Activated T-cell treated with anti-CD3 and anti-CD28 coated beads for 48 hours (primary cell): ENCODE measurements at regions not wholly inside any gene's neighbourhood (a gene's known extent, or its start where the extent isn't known, plus 50 kb on each side); places are given as distances from the start of the nearest gene placed in this dataset.
"Not testable (repeated sequence)": the region's sequence is repeated elsewhere in the genome, so short reads cannot be mapped to it uniquely, and the experiment has no call there.

Experiments used
- DNase-seq: peaks from one replicate; pipeline ENCODE4 v3.0.0-alpha.2; 2020; ENCODE audit warnings: low read depth

DNA sequence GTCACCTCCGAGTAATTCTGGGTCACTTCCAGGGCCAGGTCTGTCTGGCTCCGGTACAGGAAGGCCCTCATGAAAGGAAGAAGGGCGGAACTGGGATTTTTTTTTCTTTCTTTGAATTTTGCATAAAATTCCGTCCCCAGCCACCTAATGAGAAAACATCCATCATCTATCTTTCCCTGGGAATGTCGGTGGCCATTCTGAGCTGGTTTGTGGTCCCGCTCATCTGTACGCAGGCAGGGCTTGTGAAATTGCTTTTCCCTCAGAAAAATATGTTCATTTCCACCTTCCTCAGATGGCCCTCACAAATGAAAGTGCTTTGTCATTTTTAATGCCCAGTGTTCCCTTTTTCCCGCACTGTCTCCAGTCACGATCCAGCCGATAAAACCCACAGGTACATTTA is 353.0 kb upstream of the ZFHX3 start:
- no peak for DNase-seq

DNA sequence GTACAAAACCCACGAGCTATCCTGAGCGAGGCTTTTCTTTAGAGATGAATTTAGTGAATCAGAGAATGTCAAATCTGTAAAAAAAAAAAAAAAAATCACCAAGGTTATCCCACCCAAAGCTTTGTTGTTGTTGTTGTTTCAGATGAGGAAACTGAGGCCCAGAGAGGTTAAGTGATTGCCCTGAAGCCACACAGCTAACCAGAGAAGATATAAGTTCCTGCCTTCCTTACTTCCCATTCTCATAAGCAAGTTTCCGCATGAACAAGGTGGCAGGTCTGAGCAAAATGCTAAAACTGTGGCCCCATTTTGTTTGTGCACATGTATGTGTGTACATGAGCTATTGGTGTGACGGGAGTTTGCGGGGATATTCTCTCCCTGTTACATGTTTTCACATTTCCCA is 352.1 kb upstream of the ZFHX3 start:
- no peak for DNase-seq

DNA sequence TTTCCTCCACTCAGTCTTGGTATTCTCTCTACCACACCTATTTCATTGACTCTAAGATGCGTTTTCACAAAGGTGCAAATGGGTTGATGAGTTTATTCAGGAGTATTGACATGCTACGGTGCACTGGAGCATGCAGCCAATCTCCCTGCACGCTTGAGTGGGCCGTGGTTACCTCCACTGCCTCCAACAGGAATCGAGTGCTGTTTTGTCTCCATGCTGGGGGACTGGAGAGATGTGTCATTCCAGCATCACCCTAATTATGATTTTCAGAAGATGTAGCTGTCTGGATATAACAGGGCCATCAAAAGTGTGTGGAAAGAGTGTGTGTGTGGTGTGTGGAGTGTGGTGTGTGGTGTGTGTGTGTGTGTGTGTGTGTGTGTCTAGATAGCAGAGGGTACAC is 351.6 kb upstream of the ZFHX3 start:
- DNase-seq = no peak

DNA sequence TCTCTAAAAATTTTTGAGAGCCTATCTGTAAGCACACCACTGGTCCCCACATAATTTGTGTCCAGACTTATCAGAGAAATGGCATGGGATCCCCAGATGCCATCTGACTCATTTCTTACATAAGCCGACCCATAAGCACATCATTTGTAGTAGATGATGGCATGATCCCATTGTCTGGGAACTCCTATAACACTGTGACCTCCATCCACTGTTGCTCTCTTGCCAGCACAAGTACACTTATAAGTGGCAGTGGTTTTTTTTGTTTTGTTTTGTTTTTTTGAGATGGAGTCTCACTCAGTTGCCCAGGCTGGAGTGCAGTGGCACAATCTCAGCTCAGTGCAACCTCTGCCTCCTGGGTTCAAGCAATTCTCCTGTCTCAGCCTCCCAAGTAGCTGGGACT is 350.7 kb upstream of the ZFHX3 start:
- not testable (repeated sequence) for DNase-seq

DNA sequence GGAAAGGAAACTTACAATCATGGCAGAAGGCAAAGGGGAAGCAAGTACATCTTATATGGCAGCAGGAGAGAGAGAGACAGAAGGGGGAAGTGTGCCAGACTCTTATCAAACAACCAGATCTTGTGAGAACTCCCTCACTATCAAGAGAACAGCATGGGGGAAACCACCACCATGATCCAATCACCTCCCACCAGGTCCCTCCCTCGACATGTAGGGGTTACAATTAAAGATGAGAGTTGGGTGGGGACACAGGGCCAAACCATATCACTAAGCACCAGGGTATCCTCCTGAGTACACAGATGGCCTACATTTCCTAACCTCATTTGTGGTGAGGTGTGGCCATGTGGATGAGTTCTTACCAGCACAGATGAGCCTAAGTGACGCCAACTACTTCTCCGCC is 348.6 kb upstream of the ZFHX3 start:
- no peak for DNase-seq

DNA sequence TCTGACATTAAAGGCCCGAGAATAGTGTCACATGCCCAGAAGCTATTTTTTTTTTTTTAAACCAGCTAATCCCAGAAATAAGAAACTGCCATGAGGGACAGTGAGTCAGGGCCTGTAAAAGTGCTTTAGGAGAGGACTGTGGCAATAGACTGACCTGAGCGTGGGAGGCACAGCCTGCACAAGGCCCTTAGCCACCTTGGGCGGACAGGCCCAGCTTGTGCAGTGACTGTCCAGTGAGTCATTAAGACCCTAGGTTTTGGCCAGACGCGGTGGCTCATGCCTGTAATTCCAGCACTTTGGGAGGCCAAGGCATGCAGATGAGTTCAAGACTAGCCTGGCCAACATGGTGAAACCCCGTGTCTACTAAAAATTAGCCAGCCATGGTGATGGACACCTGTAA is 343.0 kb upstream of the ZFHX3 start:
- DNase-seq = no peak

DNA sequence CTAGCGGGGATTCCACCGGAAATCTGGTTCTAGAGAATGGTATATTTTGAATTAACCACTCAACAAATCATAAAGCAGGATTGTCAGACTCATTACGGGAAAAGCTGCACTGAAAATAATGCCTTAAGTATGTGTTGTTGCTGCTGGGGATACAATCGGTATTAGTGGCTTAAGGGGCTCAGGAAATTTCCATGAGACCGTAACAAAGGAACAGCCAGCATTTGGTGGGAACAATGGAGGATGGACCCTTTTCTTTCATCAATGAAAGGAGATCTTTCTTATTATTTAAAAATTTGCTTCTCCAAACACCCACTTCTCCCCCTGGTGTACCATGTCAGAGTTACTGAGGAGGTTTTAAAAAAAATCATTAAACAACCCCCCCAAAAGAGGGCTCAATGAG is 342.6 kb upstream of the ZFHX3 start:
- no peak for DNase-seq

DNA sequence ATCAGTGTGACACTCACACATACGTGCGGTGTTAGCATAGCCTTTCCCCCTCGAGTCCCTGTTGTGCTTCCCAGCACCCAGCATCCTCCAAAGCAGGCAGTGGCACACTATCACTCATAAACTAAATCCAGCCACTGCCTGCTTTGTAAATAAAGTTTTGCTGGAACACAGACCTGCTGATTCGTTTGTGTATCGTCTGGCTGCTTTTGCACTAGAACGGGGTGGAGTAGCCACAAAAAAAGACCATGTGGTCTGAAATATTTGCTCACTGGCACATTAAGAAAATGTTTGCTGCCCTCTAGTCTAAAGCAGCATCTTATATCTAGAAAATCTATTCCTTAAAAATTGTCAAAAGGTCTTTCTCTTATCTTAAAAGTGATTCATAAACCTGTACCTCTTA is 341.2 kb upstream of the ZFHX3 start:
- DNase-seq = no peak

DNA sequence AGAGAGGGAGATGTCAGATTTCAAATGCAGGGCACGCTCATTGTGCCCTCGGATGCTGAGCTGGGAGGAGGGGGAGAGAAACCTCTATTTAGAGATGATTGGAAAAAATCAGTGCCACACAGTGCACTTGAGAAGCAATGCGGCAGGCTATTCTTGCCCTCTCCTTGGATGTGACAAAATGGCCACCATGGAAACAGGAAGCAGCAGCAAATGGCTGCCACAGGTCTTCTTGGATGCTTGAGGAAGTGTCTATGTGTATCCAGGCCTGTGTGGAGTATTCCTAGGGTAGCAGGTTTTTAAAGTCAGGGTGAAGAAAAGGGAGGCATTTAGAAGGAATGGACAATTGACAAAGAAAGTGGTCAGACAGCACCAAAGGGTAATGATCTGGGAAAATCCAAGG is 340.1 kb upstream of the ZFHX3 start:
- no peak for DNase-seq

DNA sequence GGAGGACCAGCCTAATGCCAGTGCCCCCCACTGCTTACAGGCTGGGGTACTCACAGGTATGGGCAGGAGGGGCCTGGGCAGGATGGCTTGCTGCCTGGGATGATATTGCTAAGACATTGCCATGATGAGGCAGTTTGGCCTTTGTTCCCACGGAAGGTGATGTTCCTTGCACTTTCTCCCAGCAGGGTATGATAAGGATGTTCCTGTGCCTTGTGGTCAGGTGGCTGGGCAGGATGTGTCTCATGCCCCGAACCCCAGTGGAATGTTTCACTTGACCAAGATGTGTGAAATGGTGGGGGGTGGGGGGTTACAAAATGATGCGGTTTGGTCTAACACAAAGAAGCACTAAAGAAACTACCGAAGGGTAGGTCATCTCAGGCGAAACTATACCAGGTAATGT is 337.8 kb upstream of the ZFHX3 start:
- DNase-seq = no peak

DNA sequence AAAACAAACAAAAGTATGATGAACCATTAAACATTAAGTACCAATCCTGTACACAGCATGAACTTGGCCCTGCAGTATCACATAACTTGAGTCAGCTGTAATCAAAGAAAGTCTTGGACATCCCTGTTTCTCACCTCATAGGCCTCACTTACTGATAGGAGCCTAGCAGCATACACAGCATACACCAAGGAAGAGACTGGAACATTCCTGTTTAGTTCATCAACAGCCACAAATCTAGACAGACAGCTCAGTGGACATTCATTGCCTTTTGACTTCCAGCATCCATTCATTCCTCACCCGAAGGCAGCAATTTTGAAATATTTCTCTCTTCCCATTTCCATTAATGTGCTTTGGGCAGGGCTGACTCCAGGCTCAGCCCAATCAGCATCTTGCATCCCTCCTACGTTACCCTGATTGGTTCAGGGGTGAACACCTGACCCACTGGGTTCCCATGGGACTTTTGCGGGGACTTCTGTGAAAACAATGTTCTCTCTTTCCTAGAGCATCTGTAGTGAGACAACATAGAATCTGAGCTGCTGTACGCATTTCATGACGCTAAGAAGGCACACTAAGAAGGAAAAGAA is 336.7 kb upstream of the ZFHX3 start:
- DNase-seq = no peak

DNA sequence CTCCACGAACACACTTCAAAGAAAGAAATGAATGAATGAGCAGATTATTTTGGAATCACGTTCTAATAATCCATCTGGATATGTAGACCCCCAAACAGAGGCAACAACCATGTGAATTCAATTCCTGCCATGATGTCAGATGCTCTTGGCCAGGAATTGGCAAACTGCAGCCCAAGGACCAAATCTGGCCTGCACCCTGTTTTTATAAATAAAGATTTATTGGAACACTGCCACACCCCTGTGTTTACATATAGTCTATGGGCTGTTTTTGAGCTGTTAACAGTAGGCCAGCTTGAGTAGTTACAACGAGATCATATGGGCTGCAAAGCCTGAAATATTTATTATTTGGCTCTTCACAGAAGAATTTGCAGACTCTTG is 336.0 kb upstream of the ZFHX3 start:
- DNase-seq = no peak

DNA sequence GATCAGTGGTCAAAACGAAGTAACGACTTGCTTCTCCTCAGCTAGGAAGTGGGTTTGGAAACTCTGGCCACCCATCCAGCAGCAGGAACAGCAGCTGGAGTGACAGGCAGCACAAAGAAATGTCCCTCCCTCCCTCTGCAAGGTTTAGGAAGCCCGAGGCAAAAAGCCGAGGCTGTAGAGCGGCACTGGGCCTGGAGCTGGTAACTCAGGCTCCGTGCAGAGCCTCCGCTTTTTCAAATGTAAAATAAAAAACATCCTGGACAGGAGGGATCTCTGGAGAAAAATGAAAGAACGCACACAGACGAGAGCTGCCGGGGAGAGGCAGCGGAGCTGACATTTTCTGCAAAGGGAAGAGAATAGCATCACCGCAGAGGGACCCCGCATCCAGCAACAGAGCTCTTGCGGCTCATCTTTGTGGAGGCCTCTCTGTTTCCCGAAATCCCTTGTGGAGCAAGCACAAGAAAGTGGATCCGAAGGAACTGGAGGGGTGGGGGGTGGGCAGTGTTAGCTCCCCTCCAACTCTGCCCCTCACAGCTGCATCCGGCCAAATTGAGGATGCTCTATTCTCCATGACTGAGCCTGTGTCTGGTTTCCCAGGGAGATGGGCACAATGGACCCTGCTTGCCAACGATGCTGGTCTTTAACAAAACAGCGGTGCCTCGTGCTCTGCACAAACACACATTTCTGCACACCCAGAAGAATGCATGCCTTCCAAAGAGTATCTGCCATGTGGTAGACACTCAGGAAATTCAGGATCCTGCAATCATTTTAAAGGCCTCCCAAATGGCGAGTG is 335.5 kb upstream of the ZFHX3 start:
- no peak for DNase-seq

DNA sequence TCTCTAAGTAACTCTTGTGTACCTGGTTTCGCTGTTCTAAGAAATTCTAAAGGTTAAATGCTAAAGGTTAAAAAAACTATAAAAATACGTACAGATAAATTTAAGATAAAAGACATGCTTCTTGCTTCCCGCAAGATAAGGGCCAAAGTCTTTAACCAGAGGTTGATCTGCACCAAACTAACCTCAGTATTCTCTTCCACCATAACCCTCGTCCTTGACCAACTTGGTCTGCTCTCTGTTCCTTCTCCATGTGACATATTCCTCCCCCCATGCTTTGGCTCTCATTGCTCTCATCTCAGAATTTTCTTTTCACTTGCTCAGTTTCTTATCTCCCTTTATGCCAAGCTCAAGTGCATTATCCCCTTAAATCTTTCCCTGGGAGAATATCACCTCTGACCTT is 330.5 kb upstream of the ZFHX3 start:
- no peak for DNase-seq

DNA sequence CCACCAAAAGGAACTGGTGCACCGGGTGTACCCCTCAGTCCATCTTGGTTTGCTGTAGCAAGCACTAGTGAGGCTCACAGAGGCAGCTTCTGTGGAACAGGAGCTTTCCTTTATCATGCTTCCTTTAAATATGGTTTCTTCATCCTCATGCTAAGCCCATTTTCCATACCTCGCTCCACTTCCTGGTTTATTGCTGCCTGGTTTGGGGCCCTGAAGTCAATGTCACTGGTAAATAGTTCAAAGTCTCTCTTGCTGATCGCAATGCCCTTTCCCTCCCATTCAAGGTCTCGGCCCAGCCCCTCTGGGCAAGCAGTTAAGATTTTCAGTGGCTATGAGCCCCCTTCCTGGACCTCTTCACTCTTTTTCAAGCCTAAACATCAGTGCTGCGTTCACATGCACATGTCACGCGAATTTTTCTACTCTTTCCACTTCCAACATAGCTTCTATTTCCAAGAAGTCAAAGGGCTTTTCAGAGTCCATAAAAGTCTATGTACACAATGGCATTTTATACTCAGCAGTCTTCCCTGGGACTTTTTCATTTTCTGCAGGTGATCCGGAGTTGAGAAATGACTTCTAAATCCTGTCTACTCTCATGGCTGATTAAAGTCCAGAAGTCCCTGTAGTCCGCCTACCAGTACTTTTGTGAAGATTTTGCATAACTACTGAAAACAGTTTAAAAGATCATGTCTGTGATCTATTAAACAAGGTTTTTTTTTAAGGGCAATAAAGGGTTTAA is 323.8 kb upstream of the ZFHX3 start:
- no peak for DNase-seq

DNA sequence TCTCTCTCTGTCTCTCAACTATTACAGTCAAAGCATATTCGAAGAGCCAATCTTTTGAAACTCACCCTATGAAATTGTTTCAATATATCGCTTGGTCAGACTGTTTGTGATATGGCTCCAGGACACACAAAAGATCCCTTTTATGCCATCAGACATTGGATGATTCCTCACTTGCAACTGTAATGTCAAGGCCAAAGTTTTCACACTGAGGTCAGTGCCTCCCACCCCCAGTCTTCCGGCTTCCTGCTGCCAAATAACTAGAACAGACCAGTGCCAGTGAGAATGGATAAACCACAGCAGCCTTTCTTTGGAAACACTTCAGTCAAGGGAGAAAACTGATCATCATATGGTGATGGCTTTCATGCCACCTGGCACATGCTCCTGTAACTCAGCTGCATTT is 321.9 kb upstream of the ZFHX3 start:
- DNase-seq = no peak

DNA sequence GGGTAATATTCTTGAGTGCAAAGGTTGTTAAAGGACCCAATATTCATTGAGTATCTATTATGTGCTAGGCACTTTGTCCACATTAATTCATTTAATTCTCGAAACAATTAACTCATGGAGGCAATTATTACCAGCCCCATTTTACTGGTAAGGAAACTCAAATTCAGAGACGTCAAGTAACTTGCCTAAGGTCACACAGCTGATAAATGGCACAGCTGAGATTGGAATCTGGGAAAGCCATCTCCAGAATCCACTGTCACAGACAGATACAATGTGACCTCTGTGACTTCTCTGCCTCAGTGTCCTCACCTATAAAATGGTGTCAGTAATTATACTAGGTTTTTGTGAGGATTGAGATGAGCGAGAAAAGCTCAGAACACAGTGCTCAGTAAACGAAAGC is 320.8 kb upstream of the ZFHX3 start:
- DNase-seq = no peak

DNA sequence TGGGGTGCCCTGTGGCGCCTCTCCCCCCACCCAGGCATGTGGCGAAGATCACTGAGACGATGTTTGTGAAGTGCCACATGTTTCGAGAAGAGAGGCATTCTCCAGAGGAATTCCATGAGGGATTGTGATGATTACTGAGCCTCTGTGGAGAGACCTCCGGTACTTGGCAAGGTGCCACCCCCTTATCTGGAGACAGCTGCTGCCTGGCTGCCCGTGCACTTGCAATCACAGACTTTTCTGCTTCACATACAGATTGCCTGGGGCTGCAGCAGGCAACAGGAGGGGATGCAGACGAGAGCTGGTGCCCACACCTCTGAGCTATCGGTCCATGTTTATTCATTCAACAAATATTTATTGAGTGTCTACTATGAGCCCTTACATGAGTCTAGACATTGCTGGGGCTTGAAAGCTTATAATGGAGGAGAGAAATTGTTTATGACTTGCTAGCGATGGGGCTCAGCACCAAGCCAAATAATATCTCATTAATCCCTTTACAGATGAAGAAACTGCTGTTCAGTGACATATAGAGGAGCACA is 317.2 kb upstream of the ZFHX3 start:
- DNase-seq = no peak

DNA sequence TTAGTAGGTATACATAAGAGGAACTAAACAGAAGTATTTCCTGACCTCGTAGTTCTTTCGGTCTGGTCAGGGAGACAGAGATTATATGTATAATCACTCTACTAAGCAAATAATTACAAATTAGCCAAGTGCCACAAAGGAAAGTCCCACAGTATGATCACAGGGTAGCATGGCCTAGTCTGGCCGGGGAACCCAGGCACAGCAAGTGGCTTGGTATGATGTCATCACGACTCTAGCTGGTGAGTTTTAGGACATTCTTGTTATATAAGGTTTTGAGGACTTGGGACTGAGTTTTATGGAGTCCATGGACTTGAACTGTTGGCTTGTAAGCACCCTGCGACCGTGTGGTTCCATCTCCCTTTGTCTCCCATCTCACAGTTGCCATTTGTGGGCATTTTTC is 316.5 kb upstream of the ZFHX3 start:
- DNase-seq = no peak

DNA sequence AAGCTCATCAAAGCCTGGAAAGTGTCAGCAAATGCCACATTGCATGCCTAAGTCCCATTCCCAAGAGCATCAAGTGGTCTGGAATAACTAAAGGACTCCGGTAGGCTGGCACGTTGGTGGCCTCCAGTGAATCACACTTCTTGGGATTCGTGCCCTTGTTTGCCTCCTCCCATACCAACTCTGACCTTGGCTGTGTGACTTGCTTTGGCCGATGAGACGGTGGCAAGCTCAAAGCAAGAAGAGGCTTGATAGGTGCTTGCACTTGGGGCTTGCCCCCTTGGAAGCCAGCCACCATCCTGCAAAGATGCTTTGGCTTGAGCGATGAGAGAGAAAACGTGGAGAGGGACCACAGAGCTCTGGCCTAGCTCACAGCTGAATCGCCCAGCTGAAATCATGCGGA is 313.1 kb upstream of the ZFHX3 start:
- no peak for DNase-seq

DNA sequence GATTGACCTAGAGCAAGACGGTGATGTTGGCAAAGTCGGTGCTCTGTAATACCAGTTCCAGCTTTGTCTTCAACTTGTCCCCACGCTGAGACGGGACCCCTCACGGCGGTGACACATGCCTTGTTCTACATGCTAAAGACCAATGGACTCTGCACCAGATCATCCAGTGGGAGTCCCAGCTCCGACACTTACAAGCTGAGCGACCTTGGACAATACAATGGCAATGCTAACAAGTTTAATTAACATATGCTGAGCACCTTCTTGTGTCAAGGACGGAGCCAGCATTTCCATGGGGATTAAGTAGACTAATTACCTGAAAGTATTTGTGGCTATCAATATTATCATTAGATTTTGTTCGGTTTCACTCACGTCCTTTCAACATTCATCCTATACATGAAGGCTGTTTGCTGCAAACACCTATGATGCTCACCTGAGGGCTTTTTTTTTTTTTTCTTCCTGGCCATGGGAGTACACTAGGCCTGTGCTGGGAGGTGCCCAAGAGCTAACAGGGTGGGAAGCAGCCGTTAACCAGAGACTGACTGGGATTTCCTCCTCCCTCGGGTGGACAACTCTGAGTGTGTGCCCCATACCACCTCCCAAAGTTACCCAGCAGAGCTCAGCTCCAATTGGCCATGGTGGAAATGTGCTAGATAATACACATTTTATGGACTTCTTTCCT is 308.6 kb upstream of the ZFHX3 start:
- DNase-seq = no peak

DNA sequence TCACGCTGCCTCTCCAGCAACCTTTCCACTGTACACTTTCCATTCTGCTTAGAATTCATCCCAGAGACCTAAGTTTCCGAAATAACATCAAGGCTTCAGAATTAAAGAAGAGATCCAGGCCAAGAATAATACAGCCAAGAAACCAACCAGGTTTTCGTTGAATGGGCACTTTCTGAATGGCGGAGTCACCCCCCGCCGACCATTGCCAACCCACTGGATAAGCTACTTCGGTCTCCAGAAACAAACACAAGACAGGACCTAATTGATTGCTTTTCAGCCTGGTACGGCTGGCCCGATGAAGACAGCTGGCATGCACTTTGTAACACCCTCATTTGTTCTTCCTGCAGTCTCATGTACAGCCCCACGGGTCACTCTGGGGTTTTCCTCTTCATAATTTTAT is 308.1 kb upstream of the ZFHX3 start:
- no peak for DNase-seq

DNA sequence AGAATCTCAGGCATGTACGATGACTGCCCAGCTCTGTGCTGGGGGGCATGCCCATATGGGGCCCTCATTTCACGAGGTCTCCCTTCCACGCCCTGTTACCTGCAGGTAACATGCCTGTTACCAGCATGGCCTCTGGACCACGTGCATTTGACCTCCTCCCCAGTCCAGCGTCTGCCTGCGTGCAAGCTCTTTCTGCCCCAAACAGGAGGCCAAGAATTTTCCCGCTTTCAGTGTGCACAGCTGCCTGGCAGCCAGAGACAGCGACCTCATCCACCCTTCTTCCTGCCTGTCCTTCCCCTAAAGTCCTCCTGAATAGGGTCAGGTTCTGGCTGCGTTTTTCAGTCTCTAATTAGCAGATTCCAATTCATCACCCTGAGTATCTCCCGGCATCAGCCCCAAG is 306.5 kb upstream of the ZFHX3 start:
- DNase-seq = no peak
